Ovary (tissue), 7 donors: ENCODE measurements at regions not wholly inside any gene's neighbourhood (a gene's known extent, or its start where the extent isn't known, plus 50 kb on each side); places are given as distances from the start of the nearest gene placed in this dataset.

ENCODE experiments used
- DNase-seq, 5 donors: peaks; one replicate each; pipeline ENCODE4 v3.0.0-alpha.2; 2019 to 2020
- H3K27ac ChIP-seq, 2 donors: fragments of 200-600 bp; one replicate each; pipeline versions ENCODE4 v1.5.1 to v1.8.0; 2019 to 2022
- H3K27me3 ChIP-seq: fragments of 200-600 bp; one replicate; pipeline ENCODE4 v1.8.0; 2022
- H3K36me3 ChIP-seq: fragments of 200-600 bp; sonication (generic); one replicate; pipeline ENCODE4 v1.5.1; 2019
- H3K4me1 ChIP-seq: one replicate; pipeline ENCODE4 v1.8.1; 2013; ENCODE audit warnings: mild to moderate bottlenecking, moderate library complexity; ENCODE audit not compliant: insufficient read depth
- H3K4me3 ChIP-seq: fragments of 200-600 bp; sonication (generic); one replicate; pipeline ENCODE4 v1.5.1; 2017
- H3K9me3 ChIP-seq, 2 donors: fragments of 200-600 bp in 1 of 2; sonication (generic) in 1 of 2; one replicate each; pipeline versions ENCODE4 v1.5.1 to v1.8.1; 2013 to 2019; ENCODE audit warnings: mild to moderate bottlenecking in 1 of 2, moderate library complexity in 1 of 2
- CTCF ChIP-seq, 3 donors: fragments of 450-650 bp in 2 of 3; fragments of 200-600 bp in 1 of 3; IDR thresholded peaks; one replicate each; pipeline versions ENCODE4 v1.5.1 to v1.8.0; 2016 to 2022; ENCODE audit warnings: antibody characterized with exemption in 3 of 3, mild to moderate bottlenecking in 1 of 3
- EP300 ChIP-seq: sonication (generic); formaldehyde crosslinking; IDR thresholded peaks from one replicate; pipeline ENCODE4 v1.6.1; 2017; ENCODE audit warnings: antibody characterized with exemption
- POLR2A ChIP-seq: fragments of 450-650 bp; IDR thresholded peaks from one replicate; pipeline ENCODE4 v1.6.1; 2017; ENCODE audit warnings: antibody characterized with exemption, mild to moderate bottlenecking, moderate library complexity
- WGBS, 3 donors: extraction: QIAGEN DNeasy Blood & Tissue Kit in 1 of 3; methylation state at CpG; one replicate each; pipeline versions ENCODE4 v1.1.5 to v1.1.7; 2013 to 2017; 5-methylcytosine and 5-hydroxymethylcytosine counted together
- intact Hi-C, 4 donors: fragments of 100-400 bp; cut with DNase I; formaldehyde crosslinking; loops; one replicate each; pipeline versions ENCODE4 v1.11.0 to v1.15.1; 2022 to 2023
- donor health status: DM: no; HTN: no; CAD: no; lungs with moderate emphysema.
- donor health status: DM: no; HTN: no; CAD: no.
- donor health status: Bipolar disorder and iron deficiency.
- donor health status: DM: no; HTN: no; CAD: no.
- donor health status: DM: yes; HTN: yes; CAD: no.

- Histone ChIP-seq H3K9me3 (no peaks in the 10 kb centered on the region), H3K4me1 (no peaks in the 10 kb centered on the region), H3K36me3 (no peaks in the 10 kb centered on the region), H3K4me3 (no peak overlapping the region), H3K27me3 (no peaks in the 10 kb centered on the region), H3K27ac (no peak overlapping the region)
- intact Hi-C loops = no loop called here
- WGBS, 3 donors = 91 to 97% (median 94%) methylated on average over 1 of the region's 1 CpG
- no peak for DNase-seq
- no peak for TF ChIP-seq POLR2A
- TF ChIP-seq EP300 = no peak
- TF ChIP-seq CTCF (IDR thresholded peaks at IDR 0.05) = no peak
Measured at GRCh38 chr3:176590722-176591121, 606.6 kb downstream of the TBL1XR1 start.

DNA sequence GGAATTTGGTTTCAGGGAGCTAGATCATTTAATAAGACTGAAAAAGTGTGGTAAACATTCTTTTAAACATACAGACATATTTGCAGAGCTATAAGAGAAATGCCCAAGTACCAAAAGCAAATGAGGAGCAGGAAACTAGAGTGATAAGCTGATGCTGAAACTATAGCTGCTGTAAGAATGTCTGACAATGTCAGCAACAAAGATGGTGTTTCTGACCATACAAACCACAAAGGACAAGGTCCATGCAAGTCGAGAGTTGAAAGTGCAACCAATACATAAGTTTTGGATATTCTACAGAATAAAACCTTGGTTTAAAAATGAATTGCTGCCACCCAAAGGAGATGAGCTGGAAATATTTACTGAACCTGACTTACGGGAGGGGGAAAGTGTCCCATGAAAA, 610.2 kb downstream of the TBL1XR1 start:
- H3K4me1 ChIP-seq = no peaks in the 10 kb centered on the region
- 51 to 68% (median 55%) methylated on average over 2 of the region's 2 CpGs for WGBS, 3 donors
- H3K4me3 ChIP-seq = no peak overlapping the region
- no peaks in the 10 kb centered on the region for H3K36me3 ChIP-seq
- intact Hi-C loops = no loop called here
- TF ChIP-seq POLR2A (no peak), EP300 (no peak), CTCF (IDR thresholded peaks at IDR 0.05) (no peak)
- H3K27me3 ChIP-seq = no peaks in the 10 kb centered on the region
- no peak for DNase-seq
- no peak overlapping the region for H3K27ac ChIP-seq
- H3K9me3 ChIP-seq = no peaks in the 10 kb centered on the region

DNA sequence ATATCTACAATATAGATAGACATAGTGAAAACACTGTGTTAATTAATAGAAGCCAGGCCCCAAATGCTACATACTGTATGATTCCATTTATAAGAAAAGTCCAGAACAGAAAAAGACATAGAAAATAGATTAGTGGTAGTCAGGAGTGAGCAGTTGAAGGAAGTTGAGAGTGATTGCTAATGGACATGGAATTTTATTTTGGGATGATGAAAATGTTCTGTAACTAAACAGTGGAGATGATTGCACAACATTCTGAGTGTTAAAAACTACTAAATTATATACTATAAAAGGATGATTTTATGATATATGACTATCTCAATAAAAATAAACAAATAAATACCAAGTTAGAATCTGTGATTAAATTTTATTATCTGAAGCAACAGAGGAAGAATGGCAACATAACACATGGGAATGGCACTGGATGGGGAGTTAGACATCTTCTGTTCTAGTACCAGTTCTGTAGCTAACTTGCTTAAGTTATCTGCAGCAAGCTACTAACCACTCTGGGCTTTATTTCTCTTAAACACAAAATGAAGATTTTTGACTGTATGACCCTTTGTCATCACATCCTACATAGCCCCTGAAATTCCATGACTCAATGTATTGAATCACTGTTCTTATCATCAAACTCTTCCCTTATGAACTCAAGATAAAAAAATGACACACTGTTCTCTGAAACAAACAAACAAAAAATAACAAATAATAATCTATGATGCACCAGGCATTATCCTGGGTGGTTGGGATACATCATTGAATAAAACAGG, 612.7 kb downstream of the TBL1XR1 start:
- intact Hi-C loops = no loop called here
- DNase-seq = no peak
- no peak overlapping the region for H3K4me3 ChIP-seq

DNA sequence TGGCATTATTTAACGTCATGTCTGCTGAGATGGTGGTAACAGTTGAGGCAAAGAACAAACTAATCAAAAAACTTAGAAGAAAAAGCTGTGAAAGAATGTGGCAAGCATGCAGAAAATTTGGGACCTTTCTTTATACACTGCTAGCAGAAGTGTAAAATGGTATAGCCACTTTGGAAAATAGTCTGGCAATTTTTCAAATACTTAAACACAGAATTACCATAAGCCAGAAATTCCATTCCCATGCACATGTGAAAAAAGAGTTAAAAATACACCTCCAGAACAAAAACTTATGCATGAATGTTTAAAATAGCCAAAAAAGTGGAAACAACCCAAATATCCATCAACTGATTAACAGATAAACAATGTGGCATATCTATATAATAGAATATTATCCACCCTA, 613.3 kb downstream of the TBL1XR1 start:
- Histone ChIP-seq H3K27me3 (no peaks in the 10 kb centered on the region), H3K36me3 (no peaks in the 10 kb centered on the region), H3K4me3 (no peak overlapping the region), H3K9me3 (no peaks in the 10 kb centered on the region), H3K4me1 (no peaks in the 10 kb centered on the region), H3K27ac (no peak overlapping the region)
- intact Hi-C loops = no loop called here
- no peak for TF ChIP-seq CTCF (IDR thresholded peaks at IDR 0.05)
- TF ChIP-seq POLR2A = no peak
- no peak for TF ChIP-seq EP300
- no peak for DNase-seq
- WGBS, 3 donors = 98 to 99% (median 98%) methylated on average over 1 of the region's 1 CpG

More for the DNA sequence above, 612.7 kb downstream of the TBL1XR1 start:
- no peaks in the 10 kb centered on the region for H3K4me1 ChIP-seq
- no peaks in the 10 kb centered on the region for H3K36me3 ChIP-seq
- H3K9me3 ChIP-seq = no peaks in the 10 kb centered on the region
- no peak overlapping the region for H3K27ac ChIP-seq
- TF ChIP-seq EP300 (no peak), POLR2A (no peak), CTCF (IDR thresholded peaks at IDR 0.05) (no peak)
- no peaks in the 10 kb centered on the region for H3K27me3 ChIP-seq
